GM21447 (cell line): ENCODE measurements at regions not wholly inside any gene's neighbourhood (a gene's known extent, or its start where the extent isn't known, plus 50 kb on each side); places are given as distances from the start of the nearest gene placed in this dataset.

Experiments used
- ATAC-seq: cut with Tn5 transposase; IDR thresholded peaks from one replicate; pipeline ENCODE4 v1.9.1; 2021; ENCODE audit not compliant: unreplicated experiment

DNA sequence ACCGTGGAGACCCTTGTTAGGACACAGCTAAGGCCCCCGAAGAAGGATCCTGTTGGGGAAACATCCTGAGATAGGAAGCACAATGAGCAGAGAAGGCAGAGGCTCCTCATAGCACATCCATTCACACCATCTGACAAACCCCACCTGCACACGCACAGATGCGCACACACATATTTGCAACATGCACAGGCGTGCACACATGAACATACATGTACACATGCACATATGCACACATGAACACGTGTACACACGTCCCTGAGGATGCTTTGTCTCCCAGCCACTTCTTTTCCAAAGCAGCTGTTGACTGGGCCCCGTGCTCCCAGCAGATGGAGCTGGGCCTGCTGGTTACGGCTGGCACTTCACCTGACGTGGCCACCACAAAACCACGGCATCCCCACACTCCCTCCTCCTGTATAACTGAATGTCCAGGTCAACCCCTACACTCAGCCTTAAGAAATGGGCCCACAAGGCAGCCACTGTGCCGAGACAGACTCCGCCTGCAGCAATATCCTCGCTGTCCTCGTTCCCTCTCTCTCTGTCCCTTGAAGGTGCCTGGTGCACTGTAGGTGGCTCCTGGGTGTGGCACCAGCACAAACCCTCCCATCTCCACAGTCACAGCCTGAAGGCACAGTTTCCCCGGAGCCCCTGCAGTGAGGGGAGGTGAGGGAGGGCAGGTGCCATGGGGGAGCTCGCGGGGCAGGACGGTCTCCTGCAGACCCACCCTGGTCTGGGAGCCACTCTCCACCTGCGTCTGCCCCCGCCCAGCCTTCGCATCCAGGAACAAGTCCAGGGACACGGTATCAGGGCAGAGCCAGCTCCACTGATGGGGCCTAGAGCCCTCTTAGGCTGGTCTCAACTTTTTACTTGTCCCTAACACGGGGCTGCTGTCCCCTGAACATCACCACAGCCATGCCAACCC is 183.0 kb downstream of the RBFOX3 start:
- no peak for ATAC-seq

GRCh38 chr17:79425686-79426085 is 185.2 kb downstream of the RBFOX3 start:
- ATAC-seq, result no peak

GRCh38 chr17:79424471-79425185 is 186.2 kb downstream of the RBFOX3 start:
- ATAC-seq, result no peak

- no peak for ATAC-seq
Measured at GRCh38 chr17:79423811-79424465, 186.9 kb downstream of the RBFOX3 start.

- ATAC-seq, result no peak
Measured at GRCh38 chr17:79422236-79422635, 188.6 kb downstream of the RBFOX3 start.

DNA sequence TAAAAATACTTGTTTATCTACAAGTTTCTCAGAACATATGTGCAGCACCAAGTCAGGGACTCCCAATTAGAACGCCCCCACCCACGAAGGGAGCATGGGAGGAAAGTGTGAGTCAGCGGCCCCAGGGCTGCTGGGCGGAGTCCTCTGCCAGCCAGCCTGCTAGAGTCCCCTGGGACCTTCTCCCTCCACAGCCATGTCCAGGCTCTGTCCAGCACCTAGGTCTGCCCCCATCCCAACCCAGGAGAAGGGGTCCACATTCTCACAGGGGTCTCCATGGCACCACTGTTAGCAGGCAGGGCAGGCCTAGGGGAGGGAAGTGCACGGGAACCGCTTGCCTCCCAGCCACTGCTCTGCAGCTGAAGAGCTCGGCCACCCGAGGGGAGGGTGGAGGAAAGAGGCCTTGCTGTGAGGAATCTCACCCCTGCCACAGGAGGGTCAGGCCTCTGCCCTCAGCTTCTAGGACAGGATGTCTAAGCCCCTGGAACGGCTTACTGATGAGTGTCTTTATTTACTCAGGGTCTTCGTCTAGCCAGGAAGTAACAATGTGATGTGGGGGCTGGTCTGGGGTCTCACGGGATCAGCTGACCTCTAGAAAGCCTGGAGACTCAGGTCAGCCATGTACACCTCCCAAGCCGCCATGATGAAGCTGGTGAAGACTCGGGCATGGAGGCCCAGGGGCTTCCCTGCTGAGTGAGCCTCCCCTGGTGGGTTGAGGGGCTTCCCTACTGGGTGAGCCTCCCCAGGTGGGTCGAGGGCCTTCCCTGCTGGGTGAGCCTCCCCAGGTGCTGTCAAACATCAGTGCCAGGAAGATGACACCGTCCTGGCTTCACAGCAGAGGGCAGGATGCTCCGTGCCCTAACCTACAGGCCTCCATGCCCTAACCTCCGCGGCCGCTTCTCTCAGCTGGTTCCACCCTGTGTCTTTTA is 190.3 kb downstream of the RBFOX3 start:
- ATAC-seq, result no peak

- ATAC-seq, result no peak
Measured at GRCh38 chr17:79417476-79417988, 193.3 kb downstream of the RBFOX3 start.

GRCh38 chr17:79415909-79416308 is 194.9 kb downstream of the RBFOX3 start:
- no peak for ATAC-seq

DNA sequence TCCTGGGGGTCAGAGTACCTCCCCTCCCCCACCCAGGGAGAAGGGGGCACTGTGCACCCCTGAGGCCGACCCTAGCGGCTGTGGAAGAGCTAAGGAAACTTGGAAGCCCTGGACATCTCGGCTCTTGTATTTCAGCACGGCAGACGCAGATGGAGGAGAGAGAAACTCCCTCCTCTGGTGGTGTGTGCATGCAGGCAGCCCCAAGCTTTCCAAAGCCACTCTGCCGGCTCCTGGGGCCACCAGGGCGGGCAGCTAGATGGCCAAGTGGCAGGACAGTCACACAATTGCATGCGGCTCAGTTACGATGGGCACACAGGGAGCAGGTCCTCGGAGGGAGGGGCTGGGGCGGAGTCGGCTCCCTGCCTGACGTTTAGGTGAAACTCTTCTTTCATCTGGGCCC is 195.5 kb downstream of the RBFOX3 start:
- ATAC-seq, result no peak

DNA sequence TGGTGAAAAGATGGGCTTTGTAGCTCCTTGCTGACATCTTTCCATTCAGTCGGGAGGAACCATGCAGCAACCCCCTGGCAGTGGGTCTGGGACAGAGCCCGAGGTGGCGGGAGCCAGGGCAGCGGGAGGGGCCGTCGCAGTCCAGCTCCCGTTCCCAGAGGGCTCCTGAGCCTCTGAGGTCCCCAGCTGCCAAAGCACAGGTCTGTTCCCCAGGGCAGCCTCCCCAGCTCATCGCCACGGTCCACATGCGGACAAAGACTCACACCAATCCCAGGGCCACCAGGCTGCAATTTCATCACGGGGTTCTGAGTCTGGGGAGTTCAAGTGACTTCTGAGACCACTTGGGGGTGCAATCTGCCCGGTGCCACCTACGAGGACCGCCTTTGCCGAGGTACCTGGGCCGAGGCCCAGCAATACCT is 196.0 kb downstream of the RBFOX3 start:
- ATAC-seq, result no peak

GRCh38 chr17:79414063-79414792 is 196.6 kb downstream of the RBFOX3 start:
- ATAC-seq, result no peak

- ATAC-seq, result no peak
Measured at GRCh38 chr17:79413611-79414010, 197.2 kb downstream of the RBFOX3 start.

GRCh38 chr17:79412886-79413390 is 197.9 kb downstream of the RBFOX3 start:
- no peak for ATAC-seq

GRCh38 chr17:79412110-79412509 is 198.7 kb downstream of the RBFOX3 start:
- no peak for ATAC-seq

DNA sequence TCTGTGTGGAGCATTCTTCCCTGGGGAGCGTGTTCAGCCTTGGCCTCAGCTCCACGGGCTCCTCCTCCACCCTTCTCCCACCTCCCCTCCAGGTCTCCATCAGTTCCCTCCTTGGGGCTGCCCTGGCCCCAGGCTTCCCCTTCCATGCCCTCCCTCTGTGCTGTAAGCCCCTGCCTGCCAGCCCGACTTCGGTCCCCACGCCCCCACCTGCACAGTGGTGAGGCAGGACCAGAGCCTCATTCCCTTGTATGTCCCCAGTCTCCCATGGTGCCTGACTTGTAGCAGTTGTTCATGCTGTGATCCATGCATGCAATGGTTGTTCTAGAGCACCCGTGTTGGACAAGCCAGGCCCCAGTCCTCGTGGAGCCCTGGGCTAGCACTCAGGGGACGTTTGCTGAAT is 199.4 kb downstream of the RBFOX3 start:
- ATAC-seq, result no peak

DNA sequence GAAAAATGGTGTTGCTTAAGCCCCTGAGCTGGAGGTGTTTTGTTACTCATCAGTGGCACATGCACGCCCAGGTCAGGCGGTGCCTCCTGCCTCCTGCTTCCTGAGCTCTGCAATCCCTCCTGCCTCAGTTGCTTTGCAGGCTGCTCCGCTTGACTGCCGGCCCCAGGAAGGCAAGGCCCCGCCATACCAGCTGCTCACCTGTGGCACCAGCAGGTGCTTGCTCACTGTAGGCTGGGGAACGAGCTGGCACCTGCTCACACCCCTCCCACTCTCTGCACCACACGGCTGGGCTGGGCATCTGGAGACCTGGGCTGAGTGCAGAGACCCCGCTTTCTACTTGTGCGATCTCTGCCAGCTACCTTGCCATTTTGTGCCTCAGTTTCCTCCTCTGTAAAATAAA is 200.2 kb downstream of the RBFOX3 start:
- ATAC-seq, result no peak

- ATAC-seq, result no peak
Measured at GRCh38 chr17:79408251-79408650, 202.6 kb downstream of the RBFOX3 start.

DNA sequence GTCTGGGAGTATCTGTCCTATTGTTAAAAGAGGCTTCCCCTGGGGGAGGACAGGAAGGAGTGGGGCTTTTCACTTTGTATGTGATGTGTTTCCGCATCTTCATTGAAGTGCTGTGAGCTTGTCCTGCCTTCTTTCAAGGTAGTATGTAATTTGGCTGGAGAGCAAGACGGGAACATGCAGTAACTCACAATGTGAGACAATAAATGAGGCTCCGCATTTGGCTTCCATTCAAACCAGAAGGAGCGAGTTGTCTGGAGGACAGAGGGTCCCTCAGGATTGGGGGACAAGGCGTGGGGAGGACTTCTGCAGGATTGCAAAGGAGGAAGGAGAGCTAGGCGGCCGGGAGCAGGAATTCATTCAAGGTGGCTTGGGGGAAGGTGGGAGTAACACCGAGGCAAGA is 203.5 kb downstream of the RBFOX3 start:
- ATAC-seq, result no peak

- no peak for ATAC-seq
Measured at GRCh38 chr17:79406316-79406715, 204.5 kb downstream of the RBFOX3 start.

DNA sequence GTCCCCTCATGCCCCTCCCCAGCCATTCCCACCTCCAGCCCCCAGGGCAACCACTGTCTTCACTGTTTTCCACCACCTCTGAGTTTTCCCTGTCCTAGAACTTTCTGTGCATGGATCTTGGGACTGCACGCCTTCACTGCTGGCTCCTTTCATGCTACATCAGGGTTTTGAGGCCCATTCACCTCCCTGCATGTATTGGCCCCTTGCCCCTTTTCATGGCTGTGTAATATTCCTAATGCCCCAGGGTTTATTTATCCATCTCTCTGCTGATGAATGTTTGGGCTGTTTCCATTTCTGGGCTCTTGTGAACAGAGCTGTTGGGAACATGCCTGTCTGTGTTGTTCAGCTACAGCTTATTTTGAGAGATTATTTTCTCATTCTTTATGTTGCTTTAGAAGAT is 205.0 kb downstream of the RBFOX3 start:
- no peak for ATAC-seq
